Pancreas (tissue), 10 donors: ENCODE measurements at regions not wholly inside any gene's neighbourhood (a gene's known extent, or its start where the extent isn't known, plus 50 kb on each side); places are given as distances from the start of the nearest gene placed in this dataset.

Experiments used
- ATAC-seq, 4 donors: fragments of 200-7000 bp; cut with Tn5 transposase; one replicate each; pipeline versions ENCODE4 v1.8.0 to v1.9.1; 2020; ENCODE audit warnings: mild to moderate bottlenecking in 4 of 4, moderate library complexity in 4 of 4
- DNase-seq, 6 donors: peaks; one replicate each; pipeline ENCODE4 v3.0.0-alpha.2; 2020
- FAIRE-seq: peaks from 2 replicates; lab custom pipeline; 2012; peaks lifted over from hg19 to GRCh38; lab: Jason Lieb, UNC
- H3K27ac ChIP-seq, 4 donors: fragments of 200-600 bp; sonication (generic); 1 replicate in 3 of 4; 2 replicates in 1 of 4; pipeline versions ENCODE4 v1.5.0 to v1.8.0; 2020
- H3K27me3 ChIP-seq, 4 donors: fragments of 200-600 bp; one replicate each; pipeline ENCODE4 v1.8.0; 2021
- H3K36me3 ChIP-seq, 3 donors: fragments of 200-600 bp; sonication (generic) in 1 of 3; one replicate each; pipeline versions ENCODE4 v1.5.0 to v1.8.0; 2020 to 2021
- H3K4me1 ChIP-seq, 3 donors: fragments of 200-600 bp; one replicate each; pipeline ENCODE4 v1.8.0; 2021
- H3K4me3 ChIP-seq, 4 donors: fragments of 200-600 bp; sonication (generic) in 2 of 4; one replicate each; pipeline versions ENCODE4 v1.5.0 to v1.8.0; 2020 to 2021
- H3K9me3 ChIP-seq, 4 donors: fragments of 200-600 bp; one replicate each; pipeline ENCODE4 v1.8.0; 2021
- WGBS, 2 donors: extraction: QIAGEN DNeasy Blood & Tissue Kit; methylation state at CpG; one replicate each; pipeline ENCODE4 v1.1.7; 2013; 5-methylcytosine and 5-hydroxymethylcytosine counted together
- intact Hi-C, 3 donors: fragments of 100-400 bp; cut with DNase I; formaldehyde crosslinking; loops; one replicate each; pipeline versions ENCODE4 v1.11.1 to v1.14.2; 2022
- TF ChIP-seq, protein P1 (sequence below), 4 donors: fragments of 200-600 bp; sonication (generic) in 3 of 4; IDR thresholded peaks; one replicate each; pipeline versions ENCODE4 v1.5.0 to v1.8.0; 2021; ENCODE audit warnings: antibody characterized with exemption in 4 of 4
- donor health status: healthy with polysubstance abuse.
- donor health status: DM: no; HTN: no; CAD: no; lungs with moderate emphysema.
- donor health status: DM: no; HTN: no; CAD: no.
- donor health status: control.
- donor health status: control.
- donor health status: Bipolar disorder and iron deficiency.
- donor health status: DM: yes; HTN: yes; CAD: no.
- donor health status: DM: no; HTN: no; CAD: no.
- donor health status: DM: no; HTN: no; CAD: no.
- donor health status: DM: yes; HTN: yes; CAD: no.

- 43 to 47% methylated on average over 4 of the region's 4 CpGs for WGBS, 2 donors
- Histone ChIP-seq H3K27ac (no peak overlapping the region), H3K36me3 (no peaks in the 10 kb centered on the region), H3K9me3 (no peaks in the 10 kb centered on the region), H3K4me3 (no peak overlapping the region), H3K4me1 (no peaks in the 10 kb centered on the region), H3K27me3 (no peaks in the 10 kb centered on the region)
- intact Hi-C loops: no loop called here
- FAIRE-seq (no peak), DNase-seq (no peak), ATAC-seq (no peak)
- TF ChIP-seq, protein P1, sequence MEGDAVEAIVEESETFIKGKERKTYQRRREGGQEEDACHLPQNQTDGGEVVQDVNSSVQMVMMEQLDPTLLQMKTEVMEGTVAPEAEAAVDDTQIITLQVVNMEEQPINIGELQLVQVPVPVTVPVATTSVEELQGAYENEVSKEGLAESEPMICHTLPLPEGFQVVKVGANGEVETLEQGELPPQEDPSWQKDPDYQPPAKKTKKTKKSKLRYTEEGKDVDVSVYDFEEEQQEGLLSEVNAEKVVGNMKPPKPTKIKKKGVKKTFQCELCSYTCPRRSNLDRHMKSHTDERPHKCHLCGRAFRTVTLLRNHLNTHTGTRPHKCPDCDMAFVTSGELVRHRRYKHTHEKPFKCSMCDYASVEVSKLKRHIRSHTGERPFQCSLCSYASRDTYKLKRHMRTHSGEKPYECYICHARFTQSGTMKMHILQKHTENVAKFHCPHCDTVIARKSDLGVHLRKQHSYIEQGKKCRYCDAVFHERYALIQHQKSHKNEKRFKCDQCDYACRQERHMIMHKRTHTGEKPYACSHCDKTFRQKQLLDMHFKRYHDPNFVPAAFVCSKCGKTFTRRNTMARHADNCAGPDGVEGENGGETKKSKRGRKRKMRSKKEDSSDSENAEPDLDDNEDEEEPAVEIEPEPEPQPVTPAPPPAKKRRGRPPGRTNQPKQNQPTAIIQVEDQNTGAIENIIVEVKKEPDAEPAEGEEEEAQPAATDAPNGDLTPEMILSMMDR (IDR thresholded peaks at IDR 0.05): no peak
These were observed 845.8 kb downstream of the TECRL start for GRCh38 chr4:63563288-63564014.

- ATAC-seq: no peak
- Histone ChIP-seq H3K27ac (no peak overlapping the region), H3K4me1 (no peaks in the 10 kb centered on the region), H3K4me3 (no peak overlapping the region), H3K9me3 (no peaks in the 10 kb centered on the region), H3K36me3 (no peaks in the 10 kb centered on the region), H3K27me3 (no peaks in the 10 kb centered on the region)
- DNase-seq: no peak
- TF ChIP-seq, protein P1 (IDR thresholded peaks at IDR 0.05): no peak
- no peak for FAIRE-seq
- intact Hi-C loops: no loop called here
These were observed 850.5 kb downstream of the TECRL start for GRCh38 chr4:63558709-63559108.

GRCh38 chr4:63556332-63556731, 852.9 kb downstream of the TECRL start:
- H3K36me3 ChIP-seq: no peaks in the 10 kb centered on the region
- ATAC-seq: no peak
- no peak overlapping the region for H3K27ac ChIP-seq
- H3K9me3 ChIP-seq: no peaks in the 10 kb centered on the region
- TF ChIP-seq, protein P1 (IDR thresholded peaks at IDR 0.05): no peak
- FAIRE-seq: no peak
- H3K4me1 ChIP-seq: no peaks in the 10 kb centered on the region
- no peak overlapping the region for H3K4me3 ChIP-seq
- intact Hi-C loops: no loop called here
- 41 to 48% methylated on average over 4 of the region's 4 CpGs for whole genome bisulfite sequencing, 2 donors
- no peaks in the 10 kb centered on the region for H3K27me3 ChIP-seq
- DNase-seq: no peak

DNA sequence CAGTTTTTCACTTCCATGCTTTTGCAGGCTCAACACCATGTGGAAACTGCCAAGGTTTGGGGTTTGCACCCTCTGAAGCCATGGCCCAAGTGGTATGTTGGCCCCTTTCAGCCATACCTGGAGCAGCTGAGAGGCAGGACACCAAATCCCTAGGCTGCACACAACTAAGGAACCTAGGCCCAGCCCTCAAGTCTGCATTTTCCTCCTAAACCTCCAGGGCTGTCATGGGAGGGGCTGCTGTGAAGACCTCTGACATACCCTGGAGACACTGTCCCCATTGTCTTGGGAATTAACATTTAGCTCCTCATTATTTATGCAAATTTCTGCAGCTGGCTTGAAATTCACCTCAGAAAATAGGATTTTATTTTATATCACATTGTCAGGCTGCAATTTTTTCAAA, 856.1 kb downstream of the TECRL start:
- intact Hi-C loops: no loop called here
- Histone ChIP-seq H3K9me3 (no peaks in the 10 kb centered on the region), H3K4me1 (no peaks in the 10 kb centered on the region), H3K27ac (no peak overlapping the region), H3K27me3 (no peaks in the 10 kb centered on the region), H3K36me3 (no peaks in the 10 kb centered on the region), H3K4me3 (no peak overlapping the region)
- FAIRE-seq: no peak
- TF ChIP-seq, protein P1 (IDR thresholded peaks at IDR 0.05): no peak
- no peak for ATAC-seq
- DNase-seq: no peak

GRCh38 chr4:63541828-63542227, 867.4 kb downstream of the TECRL start:
- Histone ChIP-seq H3K4me1 (no peaks in the 10 kb centered on the region), H3K27me3 (no peaks in the 10 kb centered on the region), H3K36me3 (no peaks in the 10 kb centered on the region), H3K9me3 (no peaks in the 10 kb centered on the region), H3K4me3 (no peak overlapping the region), H3K27ac (no peak overlapping the region)
- 50 to 67% methylated on average over 2 of the region's 2 CpGs for WGBS, 2 donors
- intact Hi-C loops: no loop called here
- FAIRE-seq: no peak
- no peak for ATAC-seq
- TF ChIP-seq, protein P1 (IDR thresholded peaks at IDR 0.05): no peak
- DNase-seq: no peak
